ENCODE measurements at regions not wholly inside any gene's neighbourhood (a gene's known extent, or its start where the extent isn't known, plus 50 kb on each side); places are given as distances from the start of the nearest gene placed in this dataset.
"Not testable (repeated sequence)": the region's sequence is repeated elsewhere in the genome, so short reads cannot be mapped to it uniquely, and the experiment has no call there.

- Mint-ChIP-seq H3K27ac (no peak overlapping the region), H3K36me3 (ENCODE audit: insufficient read depth in 2 of 2) (no peaks in the 10 kb centered on the region), H3K4me3 (no peak overlapping the region), H3K4me1 (ENCODE audit: low read depth) (no peaks in the 10 kb centered on the region), H3K9me3 (peaks cover 3% of the 10 kb centered on the region in 2 donors), H3K27me3 (ENCODE audit: low read depth) (no peaks in the 10 kb centered on the region)
- DNase-seq (no peak), ATAC-seq (replicated peaks in 1 of 2) (no peak)
Observed at GRCh38 chr1:118388301-118388959, 203.4 kb upstream of the SPAG17 start.

GRCh38 chr1:118381197-118381869, 196.3 kb upstream of the SPAG17 start:
- no peaks in the 10 kb centered on the region for H3K27me3 Mint-ChIP-seq (ENCODE audit: low read depth)
- peaks cover 3 to 4% of the 10 kb centered on the region in 2 donors for H3K9me3 Mint-ChIP-seq
- H3K4me1 Mint-ChIP-seq (ENCODE audit: low read depth): no peaks in the 10 kb centered on the region

GRCh38 chr1:118377183-118377582, 192.2 kb upstream of the SPAG17 start:
- H3K9me3 Mint-ChIP-seq; H3K4me3 Mint-ChIP-seq; H3K36me3 Mint-ChIP-seq (ENCODE audit: insufficient read depth in 2 of 2); H3K27me3 Mint-ChIP-seq (ENCODE audit: low read depth); H3K4me1 Mint-ChIP-seq (ENCODE audit: low read depth); H3K27ac Mint-ChIP-seq; DNase-seq; ATAC-seq (replicated peaks in 1 of 2): not testable (repeated sequence)

More at GRCh38 chr1:118381197-118381869, 196.3 kb upstream of the SPAG17 start:
- DNase-seq (no peak), ATAC-seq (replicated peaks in 1 of 2) (no peak)
- H3K36me3 Mint-ChIP-seq (ENCODE audit: insufficient read depth in 2 of 2): no peaks in the 10 kb centered on the region
- no peak overlapping the region for H3K27ac Mint-ChIP-seq
- H3K4me3 Mint-ChIP-seq: no peak overlapping the region

- ATAC-seq (replicated peaks in 1 of 2) (no peak), DNase-seq (no peak)
- Mint-ChIP-seq H3K4me1 (ENCODE audit: low read depth) (no peaks in the 10 kb centered on the region), H3K4me3 (no peak overlapping the region), H3K9me3 (peaks cover 8 to 11% of the 10 kb centered on the region in 2 donors), H3K27ac (no peak overlapping the region), H3K27me3 (ENCODE audit: low read depth) (no peaks in the 10 kb centered on the region), H3K36me3 (ENCODE audit: insufficient read depth in 2 of 2) (peaks cover 0 to 1% of the 10 kb centered on the region in 2 donors)
Observed at GRCh38 chr1:118371612-118372011, 186.6 kb upstream of the SPAG17 start.

- Mint-ChIP-seq H3K4me3 (no peak overlapping the region), H3K9me3 (peaks cover 11% of the 10 kb centered on the region in 2 donors), H3K36me3 (ENCODE audit: insufficient read depth in 2 of 2) (peaks cover 0 to 1% of the 10 kb centered on the region in 2 donors), H3K27ac (no peak overlapping the region), H3K4me1 (ENCODE audit: low read depth) (no peaks in the 10 kb centered on the region), H3K27me3 (ENCODE audit: low read depth) (no peaks in the 10 kb centered on the region)
- ATAC-seq (replicated peaks in 1 of 2) (no peak), DNase-seq (no peak)
Observed at GRCh38 chr1:118370861-118371260, 185.8 kb upstream of the SPAG17 start.

- H3K36me3 Mint-ChIP-seq (ENCODE audit: insufficient read depth in 2 of 2): peaks cover 0 to 2% of the 10 kb centered on the region in 2 donors
- no peak overlapping the region for H3K4me3 Mint-ChIP-seq
- ATAC-seq (replicated peaks in 1 of 2): no peak
- DNase-seq: no peak
- no peak overlapping the region for H3K27ac Mint-ChIP-seq
- no peaks in the 10 kb centered on the region for H3K27me3 Mint-ChIP-seq (ENCODE audit: low read depth)
- peaks cover 10 to 11% of the 10 kb centered on the region in 2 donors for H3K9me3 Mint-ChIP-seq
- no peaks in the 10 kb centered on the region for H3K4me1 Mint-ChIP-seq (ENCODE audit: low read depth)
Observed at GRCh38 chr1:118366286-118366685, 181.3 kb upstream of the SPAG17 start.

GRCh38 chr1:118364882-118365281, 179.9 kb upstream of the SPAG17 start:
- Mint-ChIP-seq H3K4me1 (ENCODE audit: low read depth) (no peaks in the 10 kb centered on the region), H3K27ac (no peak overlapping the region), H3K9me3 (peaks cover 4 to 13% of the 10 kb centered on the region in 2 donors), H3K36me3 (ENCODE audit: insufficient read depth in 2 of 2) (peaks cover 0 to 2% of the 10 kb centered on the region in 2 donors), H3K4me3 (no peak overlapping the region), H3K27me3 (ENCODE audit: low read depth) (no peaks in the 10 kb centered on the region)
- no peak for DNase-seq
- ATAC-seq (replicated peaks in 1 of 2): no peak

GRCh38 chr1:118363396-118363795, 178.4 kb upstream of the SPAG17 start:
- H3K9me3 Mint-ChIP-seq: peaks cover 4 to 11% of the 10 kb centered on the region in 2 donors

GRCh38 chr1:118360817-118361216, 175.8 kb upstream of the SPAG17 start:
- Mint-ChIP-seq H3K27me3 (ENCODE audit: low read depth) (no peaks in the 10 kb centered on the region), H3K36me3 (ENCODE audit: insufficient read depth in 2 of 2) (peaks cover 0 to 2% of the 10 kb centered on the region in 2 donors), H3K4me3 (no peak overlapping the region), H3K27ac (peak overlapping the region; percentile 4), H3K4me1 (ENCODE audit: low read depth) (no peaks in the 10 kb centered on the region), H3K9me3 (peaks cover 6 to 11% of the 10 kb centered on the region in 2 donors)
- ATAC-seq (replicated peaks in 1 of 2) (no peak), DNase-seq (no peak)

More at GRCh38 chr1:118363396-118363795, 178.4 kb upstream of the SPAG17 start:
- DNase-seq: no peak
- no peaks in the 10 kb centered on the region for H3K4me1 Mint-ChIP-seq (ENCODE audit: low read depth)
- ATAC-seq (replicated peaks in 1 of 2): no peak
- H3K27me3 Mint-ChIP-seq (ENCODE audit: low read depth): no peaks in the 10 kb centered on the region
- H3K4me3 Mint-ChIP-seq: no peak overlapping the region
- H3K36me3 Mint-ChIP-seq (ENCODE audit: insufficient read depth in 2 of 2): peaks cover 0 to 2% of the 10 kb centered on the region in 2 donors
- H3K27ac Mint-ChIP-seq: no peak overlapping the region

- H3K4me3 Mint-ChIP-seq: no peak overlapping the region
- H3K27ac Mint-ChIP-seq: no peak overlapping the region
- peaks cover 7 to 9% of the 10 kb centered on the region in 2 donors for H3K9me3 Mint-ChIP-seq
- no peaks in the 10 kb centered on the region for H3K36me3 Mint-ChIP-seq (ENCODE audit: insufficient read depth in 2 of 2)
- DNase-seq (no peak), ATAC-seq (replicated peaks in 1 of 2) (no peak)
- no peaks in the 10 kb centered on the region for H3K4me1 Mint-ChIP-seq (ENCODE audit: low read depth)
- no peaks in the 10 kb centered on the region for H3K27me3 Mint-ChIP-seq (ENCODE audit: low read depth)
Observed at GRCh38 chr1:118346936-118347335, 161.9 kb upstream of the SPAG17 start.

GRCh38 chr1:118340928-118341910, 156.2 kb upstream of the SPAG17 start:
- no peaks in the 10 kb centered on the region for H3K27me3 Mint-ChIP-seq (ENCODE audit: low read depth)
- ATAC-seq (replicated peaks in 1 of 2): no peak
- no peaks in the 10 kb centered on the region for H3K4me1 Mint-ChIP-seq (ENCODE audit: low read depth)
- DNase-seq: no peak
- no peak overlapping the region for H3K4me3 Mint-ChIP-seq
- no peaks in the 10 kb centered on the region for H3K36me3 Mint-ChIP-seq (ENCODE audit: insufficient read depth in 2 of 2)
- H3K9me3 Mint-ChIP-seq: peaks cover 2 to 5% of the 10 kb centered on the region in 2 donors
- H3K27ac Mint-ChIP-seq: no peak overlapping the region

GRCh38 chr1:118339400-118340124, 154.5 kb upstream of the SPAG17 start:
- DNase-seq (no peak), ATAC-seq (replicated peaks in 1 of 2) (no peak)
- H3K27ac Mint-ChIP-seq: no peak overlapping the region
- H3K27me3 Mint-ChIP-seq (ENCODE audit: low read depth): no peaks in the 10 kb centered on the region
- no peaks in the 10 kb centered on the region for H3K36me3 Mint-ChIP-seq (ENCODE audit: insufficient read depth in 2 of 2)
- no peaks in the 10 kb centered on the region for H3K4me1 Mint-ChIP-seq (ENCODE audit: low read depth)
- H3K4me3 Mint-ChIP-seq: no peak overlapping the region
- peaks cover 0 to 9% of the 10 kb centered on the region in 2 donors for H3K9me3 Mint-ChIP-seq
